Neural cell (in vitro differentiated cells): ENCODE measurements at regions not wholly inside any gene's neighbourhood (a gene's known extent, or its start where the extent isn't known, plus 50 kb on each side); places are given as distances from the start of the nearest gene placed in this dataset.

ENCODE experiments used
- H2AFZ ChIP-seq: fragments of 200-600, 300-800 bp; sonication (generic), shearing (Covaris generic); 2 replicates; pipeline ENCODE4 v1.6.0; 2014; ENCODE audit warnings: low read depth, mild to moderate bottlenecking, antibody characterized with exemption, low read length, moderate library complexity
- H3F3A ChIP-seq: fragments of 200-600 bp; shearing (Covaris generic); 2 replicates; pipeline ENCODE4 v1.6.1; 2016; ENCODE audit warnings: mild to moderate bottlenecking, moderate library complexity, mixed read lengths, antibody characterized with exemption, low read length; ENCODE audit not compliant: insufficient read depth, poor library complexity, severe bottlenecking
- H3K27ac ChIP-seq: fragments of 200-600, 300-800 bp; sonication (generic), shearing (Covaris generic); 2 replicates; pipeline ENCODE4 v1.5.1; 2014; ENCODE audit warnings: mild to moderate bottlenecking, low read length, moderate library complexity
- H3K27me3 ChIP-seq: fragments of 300-800, 200-600 bp; sonication (generic), shearing (Covaris generic); 2 replicates; pipeline ENCODE4 v1.6.0; 2014; ENCODE audit warnings: mild to moderate bottlenecking, low read depth, low read length, moderate library complexity; ENCODE audit not compliant: insufficient read depth
- H3K36me3 ChIP-seq: fragments of 300-800, 200-600 bp; sonication (generic), shearing (Covaris generic); 2 replicates; pipeline ENCODE4 v1.5.1; 2014; ENCODE audit warnings: mild to moderate bottlenecking, antibody characterized with exemption, low read length, moderate library complexity; ENCODE audit not compliant: insufficient read depth
- H3K4me2 ChIP-seq: fragments of 300-800, 200-600 bp; sonication (generic), shearing (Covaris generic); 2 replicates; pipeline ENCODE4 v1.6.0; 2014; ENCODE audit warnings: mild to moderate bottlenecking, low read length
- H3K4me3 ChIP-seq: fragments of 300-800, 200-600 bp; sonication (generic), shearing (Covaris generic); 2 replicates; pipeline ENCODE4 v1.5.1; 2014; ENCODE audit warnings: mild to moderate bottlenecking, low read length, moderate library complexity
- H3K79me2 ChIP-seq: fragments of 200-600 bp; shearing (Covaris generic); replicated peaks from 2 replicates; pipeline ENCODE4 v1.6.0; 2014; ENCODE audit warnings: mild to moderate bottlenecking, low read length, moderate library complexity; ENCODE audit not compliant: insufficient read depth
- H3K9ac ChIP-seq: fragments of 300-800, 200-600 bp; sonication (generic), shearing (Covaris generic); 2 replicates; pipeline ENCODE4 v1.6.1; 2016; ENCODE audit warnings: mild to moderate bottlenecking, low read length, mixed read lengths
- H3K9me2 ChIP-seq: fragments of 200-600 bp; shearing (Covaris generic); 2 replicates; pipeline ENCODE4 v1.6.1; 2016; ENCODE audit warnings: mild to moderate bottlenecking, low read length, mixed read lengths; ENCODE audit not compliant: insufficient read depth
- H3K9me3 ChIP-seq: fragments of 200-600, 300-800 bp; sonication (generic), shearing (Covaris generic); 2 replicates; pipeline ENCODE4 v1.6.1; 2016; ENCODE audit warnings: mild to moderate bottlenecking, mixed run types, low read length, moderate library complexity, mixed read lengths
- H4K20me1 ChIP-seq: fragments of 200-600 bp; shearing (Covaris generic); 2 replicates; pipeline ENCODE4 v1.6.1; 2016; ENCODE audit warnings: mild to moderate bottlenecking, mixed run types; ENCODE audit not compliant: insufficient read depth
- EP300 ChIP-seq: fragments of 450-650 bp; conservative IDR thresholded peaks from 2 replicates; pipeline ENCODE4 v1.6.1; 2014; ENCODE audit warnings: antibody characterized with exemption, mild to moderate bottlenecking, moderate library complexity; ENCODE audit not compliant: poor library complexity, severe bottlenecking
- EZH2 ChIP-seq: fragments of 200-600, 300-800 bp; shearing (Covaris generic), sonication (generic); IDR thresholded peaks from 2 replicates; pipeline ENCODE4 v1.6.1; 2014; ENCODE audit warnings: antibody characterized with exemption, low read length, borderline replicate concordance, mild to moderate bottlenecking; ENCODE audit not compliant: insufficient read depth, poor library complexity, severe bottlenecking
- MXI1 ChIP-seq: fragments of 450-650 bp; conservative IDR thresholded peaks from 2 replicates; pipeline ENCODE4 v1.6.1; 2014; ENCODE audit warnings: antibody characterized with exemption, mild to moderate bottlenecking; ENCODE audit not compliant: poor library complexity, severe bottlenecking
- POLR2AphosphoS5 ChIP-seq: IDR thresholded peaks from 2 replicates; pipeline ENCODE4 v1.6.1; 2012
- RAD21 ChIP-seq: fragments of 450-650 bp; conservative IDR thresholded peaks from 2 replicates; pipeline ENCODE4 v1.6.1; 2014; ENCODE audit warnings: antibody characterized with exemption, mild to moderate bottlenecking, moderate library complexity
- SMC3 ChIP-seq: fragments of 450-650 bp; conservative IDR thresholded peaks from 2 replicates; pipeline ENCODE4 v1.6.1; 2014; ENCODE audit warnings: antibody characterized with exemption, mild to moderate bottlenecking, moderate library complexity; ENCODE audit not compliant: poor library complexity
- TAF1 ChIP-seq: IDR thresholded peaks from 2 replicates; pipeline ENCODE4 v1.6.1; 2012; ENCODE audit warnings: low read depth
- TF ChIP-seq, protein P1 (sequence below): fragments of 450-650 bp; IDR thresholded peaks from 2 replicates; pipeline ENCODE4 v1.5.1; 2014; ENCODE audit warnings: antibody characterized with exemption, mild to moderate bottlenecking, moderate library complexity; ENCODE audit not compliant: poor library complexity, severe bottlenecking
- TF ChIP-seq, protein P2 (sequence below): IDR thresholded peaks from 2 replicates; pipeline ENCODE4 v1.6.1; 2012; ENCODE audit warnings: borderline replicate concordance

DNA sequence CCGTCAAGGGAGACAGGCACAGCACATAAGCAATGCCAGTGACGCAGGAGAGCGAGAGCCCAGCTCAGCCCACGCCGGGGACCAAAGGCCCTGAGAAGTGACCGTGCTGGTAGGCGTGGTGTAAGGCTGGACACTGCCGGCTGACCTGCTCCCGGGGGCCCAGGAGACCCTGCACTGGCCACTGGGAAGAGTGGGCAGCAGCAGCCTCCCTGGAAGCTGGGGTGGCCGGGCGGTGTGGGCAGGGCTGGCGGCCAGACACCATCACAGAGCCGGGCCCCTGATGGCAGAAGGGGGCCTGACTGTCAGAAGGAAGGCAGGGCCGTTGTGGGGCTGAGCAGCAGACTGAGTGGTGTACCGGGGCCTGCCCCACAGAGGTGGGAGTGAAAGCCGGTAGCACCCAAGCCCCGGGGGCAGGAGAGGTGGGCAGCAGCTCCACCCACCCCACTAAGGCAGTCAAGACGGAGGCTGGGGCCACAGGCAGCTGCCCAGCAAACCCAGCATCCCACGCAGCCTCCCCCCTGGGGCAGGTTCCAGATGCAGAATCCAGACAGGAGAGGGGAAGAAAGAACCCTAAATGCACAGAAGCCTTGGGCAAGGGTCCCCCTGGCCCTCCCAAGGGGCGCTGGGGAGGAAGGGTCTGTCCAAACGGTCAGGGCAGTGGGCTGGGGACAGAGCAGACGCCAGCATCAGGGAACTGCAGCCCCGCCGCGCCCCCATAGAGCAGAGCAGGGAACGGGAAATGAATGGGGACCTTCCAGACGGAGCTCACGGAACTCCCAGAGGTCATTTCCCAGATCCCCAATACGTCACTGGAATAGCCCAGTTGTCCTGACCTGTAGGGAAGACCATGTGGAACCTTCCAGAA is 205.2 kb downstream of the BRD1 start:
- TF ChIP-seq MXI1 (no peak), EP300 (no peak), EZH2 (no peak), TAF1 (no peak), RAD21 (no peak), SMC3 (no peak), POLR2AphosphoS5 (no peak)
- TF ChIP-seq, protein P1, sequence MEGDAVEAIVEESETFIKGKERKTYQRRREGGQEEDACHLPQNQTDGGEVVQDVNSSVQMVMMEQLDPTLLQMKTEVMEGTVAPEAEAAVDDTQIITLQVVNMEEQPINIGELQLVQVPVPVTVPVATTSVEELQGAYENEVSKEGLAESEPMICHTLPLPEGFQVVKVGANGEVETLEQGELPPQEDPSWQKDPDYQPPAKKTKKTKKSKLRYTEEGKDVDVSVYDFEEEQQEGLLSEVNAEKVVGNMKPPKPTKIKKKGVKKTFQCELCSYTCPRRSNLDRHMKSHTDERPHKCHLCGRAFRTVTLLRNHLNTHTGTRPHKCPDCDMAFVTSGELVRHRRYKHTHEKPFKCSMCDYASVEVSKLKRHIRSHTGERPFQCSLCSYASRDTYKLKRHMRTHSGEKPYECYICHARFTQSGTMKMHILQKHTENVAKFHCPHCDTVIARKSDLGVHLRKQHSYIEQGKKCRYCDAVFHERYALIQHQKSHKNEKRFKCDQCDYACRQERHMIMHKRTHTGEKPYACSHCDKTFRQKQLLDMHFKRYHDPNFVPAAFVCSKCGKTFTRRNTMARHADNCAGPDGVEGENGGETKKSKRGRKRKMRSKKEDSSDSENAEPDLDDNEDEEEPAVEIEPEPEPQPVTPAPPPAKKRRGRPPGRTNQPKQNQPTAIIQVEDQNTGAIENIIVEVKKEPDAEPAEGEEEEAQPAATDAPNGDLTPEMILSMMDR, result no peak
- TF ChIP-seq, protein P2, sequence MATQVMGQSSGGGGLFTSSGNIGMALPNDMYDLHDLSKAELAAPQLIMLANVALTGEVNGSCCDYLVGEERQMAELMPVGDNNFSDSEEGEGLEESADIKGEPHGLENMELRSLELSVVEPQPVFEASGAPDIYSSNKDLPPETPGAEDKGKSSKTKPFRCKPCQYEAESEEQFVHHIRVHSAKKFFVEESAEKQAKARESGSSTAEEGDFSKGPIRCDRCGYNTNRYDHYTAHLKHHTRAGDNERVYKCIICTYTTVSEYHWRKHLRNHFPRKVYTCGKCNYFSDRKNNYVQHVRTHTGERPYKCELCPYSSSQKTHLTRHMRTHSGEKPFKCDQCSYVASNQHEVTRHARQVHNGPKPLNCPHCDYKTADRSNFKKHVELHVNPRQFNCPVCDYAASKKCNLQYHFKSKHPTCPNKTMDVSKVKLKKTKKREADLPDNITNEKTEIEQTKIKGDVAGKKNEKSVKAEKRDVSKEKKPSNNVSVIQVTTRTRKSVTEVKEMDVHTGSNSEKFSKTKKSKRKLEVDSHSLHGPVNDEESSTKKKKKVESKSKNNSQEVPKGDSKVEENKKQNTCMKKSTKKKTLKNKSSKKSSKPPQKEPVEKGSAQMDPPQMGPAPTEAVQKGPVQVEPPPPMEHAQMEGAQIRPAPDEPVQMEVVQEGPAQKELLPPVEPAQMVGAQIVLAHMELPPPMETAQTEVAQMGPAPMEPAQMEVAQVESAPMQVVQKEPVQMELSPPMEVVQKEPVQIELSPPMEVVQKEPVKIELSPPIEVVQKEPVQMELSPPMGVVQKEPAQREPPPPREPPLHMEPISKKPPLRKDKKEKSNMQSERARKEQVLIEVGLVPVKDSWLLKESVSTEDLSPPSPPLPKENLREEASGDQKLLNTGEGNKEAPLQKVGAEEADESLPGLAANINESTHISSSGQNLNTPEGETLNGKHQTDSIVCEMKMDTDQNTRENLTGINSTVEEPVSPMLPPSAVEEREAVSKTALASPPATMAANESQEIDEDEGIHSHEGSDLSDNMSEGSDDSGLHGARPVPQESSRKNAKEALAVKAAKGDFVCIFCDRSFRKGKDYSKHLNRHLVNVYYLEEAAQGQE, result no peak
- Histone ChIP-seq H3K4me2 (no peak overlapping the region), H3K9me3 (no peaks in the 10 kb centered on the region), H3K36me3 (no peaks in the 10 kb centered on the region), H3K79me2 (no peaks in the 10 kb centered on the region), H3K9ac (no peak overlapping the region), H3K27ac (no peak overlapping the region), H3K4me3 (no peak overlapping the region), H2AFZ (no peak overlapping the region), H4K20me1 (no peaks in the 10 kb centered on the region), H3K27me3 (no peaks in the 10 kb centered on the region), H3F3A (no peaks in the 10 kb centered on the region), H3K9me2 (no peaks in the 10 kb centered on the region)

DNA sequence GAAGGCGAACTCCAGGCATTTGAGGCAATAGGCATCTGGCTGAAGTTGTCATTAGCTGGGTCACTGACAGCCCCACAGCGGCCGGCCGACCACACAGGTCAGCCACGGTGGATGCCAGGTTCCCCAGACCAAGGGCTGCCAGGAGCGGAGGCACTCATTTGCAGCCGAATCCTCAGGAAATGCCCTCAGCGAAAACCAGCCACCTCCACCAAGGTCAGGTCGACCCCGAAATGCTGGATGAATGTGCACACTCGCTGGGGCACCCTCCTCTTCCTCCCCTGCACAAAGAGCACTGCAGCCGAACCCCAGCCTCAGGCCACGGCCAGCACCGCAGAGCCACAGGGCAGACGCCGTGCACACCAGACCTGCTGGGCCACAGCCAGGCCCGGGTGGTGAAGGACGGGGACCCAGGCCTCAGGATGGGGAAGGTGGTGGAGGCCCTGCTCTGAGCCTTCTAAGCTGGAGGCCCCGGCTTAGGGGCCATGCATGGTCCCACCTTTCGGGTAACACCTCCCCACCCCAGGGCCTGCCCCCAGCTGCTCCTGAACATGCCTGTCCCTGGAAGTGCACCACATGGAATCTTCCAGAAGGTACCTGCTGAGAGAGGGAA is 206.0 kb downstream of the BRD1 start:
- Histone ChIP-seq H3K36me3 (no peaks in the 10 kb centered on the region), H3K27me3 (no peaks in the 10 kb centered on the region), H3F3A (no peaks in the 10 kb centered on the region), H3K4me2 (no peak overlapping the region), H3K9me2 (no peaks in the 10 kb centered on the region), H3K27ac (no peak overlapping the region), H3K9me3 (no peaks in the 10 kb centered on the region), H3K79me2 (no peaks in the 10 kb centered on the region), H2AFZ (no peak overlapping the region), H3K9ac (no peak overlapping the region), H3K4me3 (no peak overlapping the region), H4K20me1 (no peaks in the 10 kb centered on the region)
- TF ChIP-seq SMC3 (no peak), EZH2 (no peak), MXI1 (no peak), TAF1 (no peak)
- TF ChIP-seq, protein P2, result no peak
